Nephron progenitor cell (in vitro differentiated cells): ENCODE measurements at regions not wholly inside any gene's neighbourhood (a gene's known extent, or its start where the extent isn't known, plus 50 kb on each side); places are given as distances from the start of the nearest gene placed in this dataset.

Source experiments
- DNase-seq: peaks from one replicate; pipeline ENCODE4 v3.0.0; 2021
- H3K27ac Mint-ChIP-seq: 2 replicates; pipeline ENCODE4 v1.8.0; 2021; ENCODE audit warnings: mild to moderate bottlenecking, moderate library complexity, mixed read lengths
- H3K27me3 Mint-ChIP-seq: 2 replicates; pipeline ENCODE4 v1.8.0; 2021; ENCODE audit warnings: mild to moderate bottlenecking, low read depth, mixed read lengths; ENCODE audit not compliant: poor library complexity
- H3K36me3 Mint-ChIP-seq: 2 replicates; pipeline ENCODE4 v1.8.0; 2021; ENCODE audit warnings: low read depth, mixed read lengths
- H3K4me1 Mint-ChIP-seq: 2 replicates; pipeline ENCODE4 v1.8.0; 2021; ENCODE audit warnings: mixed read lengths
- H3K4me3 Mint-ChIP-seq: 2 replicates; pipeline ENCODE4 v1.8.0; 2021; ENCODE audit warnings: mild to moderate bottlenecking, moderate library complexity, mixed read lengths
- H3K9me3 Mint-ChIP-seq: 2 replicates; pipeline ENCODE4 v1.8.0; 2021; ENCODE audit warnings: mild to moderate bottlenecking, moderate library complexity, mixed read lengths
- CTCF ChIP-seq: fragments of 200-600 bp; sonication (generic); IDR thresholded peaks from 2 replicates; pipeline ENCODE4 v1.5.0; 2021; ENCODE audit warnings: antibody characterized with exemption

- no peak overlapping the region for H3K4me3 Mint-ChIP-seq
- no peak for TF ChIP-seq CTCF
- DNase-seq, result no peak
- H3K27ac Mint-ChIP-seq, result no peak overlapping the region
- H3K9me3 Mint-ChIP-seq, result peaks cover 7% of the 10 kb centered on the region
- H3K4me1 Mint-ChIP-seq, result no peaks in the 10 kb centered on the region
- H3K27me3 Mint-ChIP-seq, result peaks cover 2% of the 10 kb centered on the region
- H3K36me3 Mint-ChIP-seq, result no peaks in the 10 kb centered on the region
These were observed 830.9 kb upstream of the NDST4 start for GRCh38 chr4:115944146-115944905.

- no peaks in the 10 kb centered on the region for H3K36me3 Mint-ChIP-seq
- no peaks in the 10 kb centered on the region for H3K4me1 Mint-ChIP-seq
- DNase-seq, result no peak
- H3K9me3 Mint-ChIP-seq, result peaks cover 7% of the 10 kb centered on the region
- H3K27ac Mint-ChIP-seq, result no peak overlapping the region
- no peak for TF ChIP-seq CTCF
- H3K27me3 Mint-ChIP-seq, result no peaks in the 10 kb centered on the region
- H3K4me3 Mint-ChIP-seq, result no peak overlapping the region
These were observed 825.5 kb upstream of the NDST4 start for GRCh38 chr4:115938764-115939443.

- Mint-ChIP-seq H3K36me3 (no peaks in the 10 kb centered on the region), H3K4me3 (no peak overlapping the region)
These were observed 816.0 kb upstream of the NDST4 start for GRCh38 chr4:115929373-115929772.

GRCh38 chr4:115927382-115927781 is 814.0 kb upstream of the NDST4 start:
- Mint-ChIP-seq H3K4me3 (no peak overlapping the region), H3K4me1 (no peaks in the 10 kb centered on the region), H3K27me3 (no peaks in the 10 kb centered on the region), H3K9me3 (no peaks in the 10 kb centered on the region), H3K36me3 (no peaks in the 10 kb centered on the region), H3K27ac (no peak overlapping the region)
- TF ChIP-seq CTCF, result no peak
- no peak for DNase-seq

More at GRCh38 chr4:115929373-115929772, 816.0 kb upstream of the NDST4 start:
- H3K4me1 Mint-ChIP-seq, result no peaks in the 10 kb centered on the region
- H3K27ac Mint-ChIP-seq, result no peak overlapping the region
- H3K9me3 Mint-ChIP-seq, result no peaks in the 10 kb centered on the region
- no peak for TF ChIP-seq CTCF
- no peak for DNase-seq
- H3K27me3 Mint-ChIP-seq, result no peaks in the 10 kb centered on the region

GRCh38 chr4:115923152-115923551 is 809.7 kb upstream of the NDST4 start:
- no peak for TF ChIP-seq CTCF
- DNase-seq, result no peak
- Mint-ChIP-seq H3K27ac (no peak overlapping the region), H3K9me3 (no peaks in the 10 kb centered on the region), H3K36me3 (no peaks in the 10 kb centered on the region), H3K4me1 (no peaks in the 10 kb centered on the region), H3K4me3 (no peak overlapping the region), H3K27me3 (no peaks in the 10 kb centered on the region)

- H3K36me3 Mint-ChIP-seq, result no peaks in the 10 kb centered on the region
- no peak overlapping the region for H3K4me3 Mint-ChIP-seq
- H3K27ac Mint-ChIP-seq, result no peak overlapping the region
- H3K4me1 Mint-ChIP-seq, result no peaks in the 10 kb centered on the region
- no peak for TF ChIP-seq CTCF
- no peak for DNase-seq
- no peaks in the 10 kb centered on the region for H3K27me3 Mint-ChIP-seq
- no peaks in the 10 kb centered on the region for H3K9me3 Mint-ChIP-seq
These were observed 807.2 kb upstream of the NDST4 start for GRCh38 chr4:115920637-115921036.
